Stimulated activated CD4-positive, alpha-beta T cell treated with anti-CD3 and anti-CD28 coated beads, Interleukin-12 subunit alpha, Interleukin-12 subunit beta, amount 100 ng/mL, for 24 hours (primary cell): ENCODE measurements at regions not wholly inside any gene's neighbourhood (a gene's known extent, or its start where the extent isn't known, plus 50 kb on each side); places are given as distances from the start of the nearest gene placed in this dataset.

ENCODE experiments used
- DNase-seq, 2 experiments: peaks; one replicate each; pipeline ENCODE4 v3.0.0-alpha.2; 2020; ENCODE audit warnings: low read depth in 2 of 2

- no peak for DNase-seq
These were observed 189.9 kb downstream of the NSG2 start for GRCh38 chr5:174235221-174236011.

GRCh38 chr5:174236070-174236469 lies 190.6 kb downstream of the NSG2 start:
- no peak for DNase-seq

DNA sequence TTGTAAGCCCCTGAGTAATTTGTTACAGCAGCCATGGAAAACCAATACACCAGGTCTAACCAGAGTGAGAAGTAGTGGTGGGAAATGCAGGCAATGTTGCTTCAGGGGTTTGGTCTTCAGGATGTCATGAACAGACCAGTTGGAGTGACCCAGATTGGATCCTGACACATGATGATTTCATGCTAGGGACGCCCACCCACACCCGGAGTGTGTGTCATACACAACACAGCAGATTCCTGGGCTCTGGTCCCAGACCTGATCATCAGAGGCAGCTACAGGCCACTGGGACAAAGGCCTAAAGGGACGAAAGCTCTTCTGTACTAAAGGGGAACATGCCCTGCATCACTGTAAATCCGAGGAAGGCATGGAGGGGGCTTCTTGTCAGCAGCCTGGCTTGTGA lies 194.2 kb downstream of the NSG2 start:
- DNase-seq: no peak

DNA sequence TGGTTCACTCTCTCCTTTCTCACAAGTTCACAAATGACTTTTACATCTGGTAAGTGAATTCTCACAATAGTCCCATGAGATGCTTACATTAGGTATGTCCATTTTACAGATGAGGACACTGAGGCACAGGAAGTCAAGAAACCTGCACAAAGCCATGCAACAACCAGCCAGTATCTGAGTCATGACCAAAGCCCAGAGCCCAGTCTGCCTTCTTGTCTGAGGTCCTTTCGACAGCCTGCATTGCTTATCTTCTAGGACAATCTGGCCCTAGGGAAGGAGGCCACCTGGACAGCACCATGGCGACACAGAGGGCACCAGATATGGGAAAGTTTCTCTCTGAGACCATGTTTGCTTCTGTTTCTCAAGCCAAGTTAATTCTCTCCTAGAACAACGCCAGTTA lies 197.1 kb downstream of the NSG2 start:
- DNase-seq: no peak

GRCh38 chr5:174243904-174244303 lies 198.4 kb downstream of the NSG2 start:
- DNase-seq: no peak

DNA sequence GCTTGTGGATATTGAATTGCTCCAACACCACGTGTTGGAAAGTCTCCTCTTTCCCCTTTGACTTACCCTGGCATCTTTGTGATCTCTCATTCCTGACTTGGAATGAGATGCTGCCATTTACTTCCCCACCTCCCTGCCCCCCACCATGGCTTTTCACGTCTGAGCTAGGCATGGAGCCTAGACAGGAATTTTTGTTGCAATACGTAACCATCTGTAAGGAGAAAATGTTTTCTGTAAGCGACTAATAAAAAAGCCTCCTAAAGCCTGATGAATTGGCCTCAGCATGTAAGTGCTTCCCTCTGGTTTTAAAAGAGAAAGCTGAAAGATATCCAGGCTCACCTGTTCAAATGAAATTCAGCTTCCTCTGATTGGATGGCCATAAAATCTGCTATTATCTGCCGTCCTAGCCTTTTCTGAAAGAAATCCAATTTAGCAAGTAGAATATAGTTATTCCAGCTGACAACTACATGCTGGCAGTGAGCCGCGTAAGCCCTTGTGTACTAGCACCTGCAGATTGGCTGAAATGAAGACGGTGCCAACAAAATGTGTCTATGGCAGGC lies 200.1 kb downstream of the NSG2 start:
- no peak for DNase-seq

- DNase-seq: no peak
These were observed 201.2 kb downstream of the NSG2 start for GRCh38 chr5:174246743-174247142.

GRCh38 chr5:174247301-174247700 lies 201.8 kb downstream of the NSG2 start:
- DNase-seq: no peak

DNA sequence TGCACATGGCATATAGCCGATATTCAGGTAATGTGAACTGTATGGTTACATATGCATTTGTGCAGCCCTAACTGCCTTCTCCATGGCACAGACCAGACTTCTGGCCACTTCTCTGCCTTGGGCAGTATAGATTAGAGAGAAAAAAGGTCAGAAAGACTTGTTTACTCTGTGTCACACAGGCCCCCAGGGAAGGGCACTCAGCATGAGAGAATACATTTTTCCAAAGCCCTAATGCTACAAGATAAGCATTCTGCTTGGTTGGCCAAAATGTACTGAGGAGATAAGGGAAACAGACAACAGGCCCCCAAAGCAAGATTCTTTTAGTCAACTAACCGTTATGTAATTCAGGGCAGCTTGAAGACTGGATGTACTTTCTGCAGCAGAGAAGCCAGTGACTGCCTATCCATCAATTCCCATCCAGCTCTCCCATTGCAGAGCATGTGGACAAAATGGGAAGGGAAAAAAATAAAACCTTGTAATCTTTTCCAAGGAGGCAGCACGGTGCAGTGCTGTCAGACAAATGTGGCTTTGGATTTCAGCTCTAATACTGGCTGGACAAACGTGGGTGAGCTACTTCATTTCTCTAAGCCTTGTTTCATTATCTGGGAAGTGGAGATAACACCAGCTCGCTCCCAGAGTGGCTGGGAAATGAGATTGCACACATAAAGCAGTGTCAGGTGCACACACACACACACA lies 205.9 kb downstream of the NSG2 start:
- no peak for DNase-seq

- DNase-seq: no peak
These were observed 206.6 kb downstream of the NSG2 start for GRCh38 chr5:174252121-174252520.

- DNase-seq: no peak
These were observed 214.4 kb downstream of the NSG2 start for GRCh38 chr5:174259696-174260420.

DNA sequence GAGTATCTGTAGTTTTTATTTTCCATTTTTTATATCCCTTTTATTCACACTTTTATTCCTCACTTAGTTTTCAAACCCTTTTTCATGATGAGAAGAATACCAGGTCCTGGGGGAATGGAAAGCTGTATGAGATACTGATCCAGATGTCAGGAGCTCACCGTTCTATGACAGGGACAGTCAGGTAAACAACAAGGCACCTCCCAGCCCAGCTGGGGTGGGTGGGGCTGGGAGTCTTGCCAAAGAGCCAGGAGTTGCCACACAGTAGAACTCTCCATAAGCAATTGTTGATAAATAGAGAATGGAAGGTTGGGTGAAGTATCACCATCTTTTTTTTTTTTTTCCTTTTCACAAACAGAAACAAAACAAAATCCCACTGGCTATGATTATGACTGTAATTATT lies 225.8 kb downstream of the NSG2 start:
- DNase-seq: no peak

DNA sequence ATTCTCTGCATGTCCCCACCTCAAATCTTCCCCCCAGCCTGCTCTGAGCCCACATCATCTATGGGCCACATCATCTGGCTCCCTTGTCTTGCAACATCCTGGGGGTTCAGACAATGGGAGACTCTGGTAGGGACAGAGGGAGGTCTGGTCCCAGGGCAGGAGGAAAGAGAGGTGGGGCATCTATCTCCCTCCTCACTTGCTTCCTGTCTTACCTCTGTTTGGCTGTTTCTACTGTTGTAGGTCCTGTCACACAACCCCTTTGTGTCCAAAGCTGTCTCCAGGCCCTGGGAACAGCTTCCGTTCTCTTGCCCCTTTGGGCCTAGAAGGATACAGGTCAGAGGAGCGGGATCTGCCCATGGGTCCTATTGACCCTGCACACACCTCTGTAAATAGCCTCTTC lies 227.2 kb downstream of the NSG2 start:
- DNase-seq: no peak

- no peak for DNase-seq
These were observed 227.8 kb downstream of the NSG2 start for GRCh38 chr5:174273325-174273724.

DNA sequence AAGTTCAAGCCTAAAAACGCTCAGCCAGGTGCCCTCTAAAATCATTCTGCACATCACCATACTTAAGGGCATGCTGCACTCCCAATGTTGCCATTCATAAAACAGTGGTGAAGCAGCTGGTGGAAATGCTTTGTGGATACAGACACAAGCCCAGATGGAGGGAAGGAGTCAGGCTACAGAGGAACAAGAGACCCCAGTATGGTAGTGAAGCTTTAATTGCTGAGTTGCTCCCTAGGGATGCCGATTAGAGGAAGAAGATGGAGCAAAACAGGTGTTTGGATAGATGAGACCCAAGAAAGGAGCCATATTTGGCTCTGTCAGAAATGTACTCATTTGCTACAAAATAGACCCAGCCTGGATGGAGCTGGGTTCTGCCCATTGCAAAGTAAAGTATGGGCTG lies 230.5 kb downstream of the NSG2 start:
- no peak for DNase-seq

DNA sequence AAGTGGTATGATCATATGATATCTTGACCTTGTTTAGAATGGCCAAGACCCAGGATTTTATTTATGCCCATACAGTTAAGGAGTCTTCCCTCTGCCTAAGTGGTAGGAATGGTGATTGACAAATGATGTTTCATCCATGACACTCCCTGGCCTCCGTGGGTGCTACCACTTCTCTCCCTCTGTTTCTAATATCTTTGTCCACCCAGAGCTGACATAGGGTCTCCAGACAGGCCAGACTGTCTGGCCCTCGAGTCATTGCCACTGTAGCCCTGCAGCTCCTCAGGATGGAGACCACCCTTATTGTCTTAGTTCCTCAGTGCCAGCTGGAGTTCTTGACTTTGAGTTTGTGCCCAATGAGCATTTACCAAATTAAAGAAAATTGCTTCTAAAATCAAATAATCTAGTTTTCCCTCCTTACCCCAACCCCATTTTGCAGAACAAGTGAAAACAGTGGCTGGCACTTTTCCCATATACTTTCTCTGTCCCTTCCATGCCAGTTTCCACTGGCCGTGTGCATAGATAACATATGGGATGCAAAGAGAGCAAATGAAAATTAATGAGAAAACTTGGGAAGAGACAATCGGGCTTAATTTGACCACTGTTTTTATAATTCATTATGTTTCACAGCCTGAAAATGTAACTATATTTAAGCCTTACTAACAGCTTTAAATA lies 235.7 kb downstream of the NSG2 start:
- DNase-seq: no peak

- no peak for DNase-seq
These were observed 236.3 kb downstream of the NSG2 start for GRCh38 chr5:174281855-174282254.

- DNase-seq: no peak
These were observed 236.9 kb downstream of the NSG2 start for GRCh38 chr5:174282391-174282790.

- no peak for DNase-seq
These were observed 237.9 kb downstream of the NSG2 start for GRCh38 chr5:174283211-174284005.

- DNase-seq: no peak
These were observed 239.4 kb downstream of the NSG2 start for GRCh38 chr5:174284873-174285272.

GRCh38 chr5:174287761-174288160 lies 242.3 kb downstream of the NSG2 start:
- no peak for DNase-seq
